H1 (cell line): ENCODE measurements at regions not wholly inside any gene's neighbourhood (a gene's known extent, or its start where the extent isn't known, plus 50 kb on each side); places are given as distances from the start of the nearest gene placed in this dataset.

Source experiments
- CTCF ChIA-PET: fragments of 300-600 bp; sonication (Branson Sonifier 250); formaldehyde crosslinking; loops from one replicate; lab custom pipeline; 2021; ENCODE audit not compliant: partially characterized antibody; lab: Charles Lee
- POLR2A ChIA-PET: fragments of 300-600 bp; sonication (Branson Sonifier 250); formaldehyde crosslinking; loops from one replicate; lab custom pipeline; 2021; ENCODE audit warnings: inconsistent platforms; ENCODE audit not compliant: partially characterized antibody; lab: Charles Lee
- DNase-seq, 2 experiments: peaks; one replicate each; pipeline versions ENCODE4 v3.0.0 to v3.0.0-alpha.2; 2010 to 2022; ENCODE audit warnings: low spot score in 2 of 2, low read depth in 1 of 2, mixed read lengths in 1 of 2
- FAIRE-seq: peaks from 2 replicates; lab custom pipeline; 2011; peaks lifted over from hg19 to GRCh38; lab: Jason Lieb, UNC
- H2AFZ ChIP-seq: 2 replicates; pipeline ENCODE4 v1.8.1; 2012; ENCODE audit warnings: low read length, inconsistent platforms
- H2AK5ac ChIP-seq: 2 replicates; pipeline ENCODE4 v1.6.1; 2013; ENCODE audit warnings: low read depth, low read length
- H2BK120ac ChIP-seq: replicated peaks from 2 replicates; pipeline ENCODE3; 2013; ENCODE audit warnings: low read depth, low read length, inconsistent platforms
- H2BK12ac ChIP-seq: 2 replicates; pipeline ENCODE4 v1.6.1; 2013; ENCODE audit warnings: low read depth, low read length
- H2BK15ac ChIP-seq: 2 replicates; pipeline ENCODE4 v1.6.1; 2013; ENCODE audit warnings: low read length
- H2BK20ac ChIP-seq: 2 replicates; pipeline ENCODE4 v1.6.1; 2013; ENCODE audit warnings: low read length
- H2BK5ac ChIP-seq: 2 replicates; pipeline ENCODE4 v1.6.1; 2013; ENCODE audit warnings: low read depth, low read length
- H3K14ac ChIP-seq: 2 replicates; pipeline ENCODE4 v1.6.1; 2013; ENCODE audit warnings: inconsistent platforms; ENCODE audit not compliant: insufficient read length
- H3K18ac ChIP-seq: 2 replicates; pipeline ENCODE4 v1.6.1; 2013; ENCODE audit warnings: low read length; ENCODE audit errors: extremely low read depth
- H3K23ac ChIP-seq: 2 replicates; pipeline ENCODE4 v1.6.1; 2013; ENCODE audit warnings: inconsistent platforms; ENCODE audit not compliant: insufficient read length
- H3K23me2 ChIP-seq: 2 replicates; pipeline ENCODE4 v1.6.1; 2013; ENCODE audit warnings: low read depth, low read length
- H3K27ac ChIP-seq: 2 replicates; pipeline ENCODE4 v1.6.1; 2011; ENCODE audit warnings: low read depth, low read length, inconsistent platforms
- H3K27me3 ChIP-seq, 4 experiments: replicated peaks in 1 of 4; 1 replicate in 1 of 4; 2 replicates in 3 of 4; pipeline versions ENCODE4 v1.6.1 to v1.8.1; 2011 to 2013; ENCODE audit warnings: low read length in 3 of 4, mild to moderate bottlenecking in 3 of 4, inconsistent platforms in 2 of 4, mixed read lengths in 2 of 4, moderate library complexity in 1 of 4; ENCODE audit not compliant: control insufficient read depth in 3 of 4, insufficient read depth in 3 of 4; ENCODE audit errors: extremely low read depth in 1 of 4
- H3K36me3 ChIP-seq, 4 experiments: 2 replicates each; pipeline versions ENCODE4 v1.6.1 to v1.8.1; 2011 to 2013; ENCODE audit warnings: mild to moderate bottlenecking in 4 of 4, low read length in 3 of 4, moderate library complexity in 2 of 4, control low read depth in 1 of 4, inconsistent platforms in 1 of 4; ENCODE audit not compliant: insufficient read depth in 4 of 4, control insufficient read depth in 2 of 4
- H3K4ac ChIP-seq: replicated peaks from 2 replicates; pipeline ENCODE3; 2013; ENCODE audit warnings: low read length, low read depth, mixed read lengths, inconsistent platforms; ENCODE audit not compliant: insufficient read length
- H3K4me1 ChIP-seq, 4 experiments: replicated peaks in 1 of 4; 1 replicate in 1 of 4; 2 replicates in 3 of 4; pipeline versions ENCODE4 v1.6.1 to v1.8.1; 2011 to 2013; ENCODE audit warnings: low read length in 3 of 4, inconsistent platforms in 2 of 4, mixed read lengths in 1 of 4; ENCODE audit not compliant: insufficient read depth in 4 of 4, control insufficient read depth in 3 of 4
- H3K4me2 ChIP-seq, 2 experiments: 2 replicates each; pipeline versions ENCODE4 v1.6.1 to v1.8.1; 2011 to 2013; ENCODE audit warnings: low read depth in 2 of 2, low read length in 2 of 2, control low read depth in 1 of 2, inconsistent platforms in 1 of 2, mild to moderate bottlenecking in 1 of 2; ENCODE audit not compliant: insufficient read depth in 1 of 2
- H3K4me3 ChIP-seq, 4 experiments: fragments of 200-600, 300-600 bp in 1 of 4; sonication (generic), shearing (Covaris generic), sonication (Bioruptor Twin) in 1 of 4; 2 replicates each; pipeline versions ENCODE4 v1.5.1 to v1.8.1; 2011 to 2016; ENCODE audit warnings: low read length in 4 of 4, low read depth in 3 of 4, control low read depth in 2 of 4, inconsistent platforms in 2 of 4, mild to moderate bottlenecking in 2 of 4, mixed read lengths in 1 of 4, moderate library complexity in 1 of 4; ENCODE audit not compliant: insufficient read depth in 2 of 4; ENCODE audit errors: extremely low read depth in 1 of 4
- H3K56ac ChIP-seq: replicated peaks from 2 replicates; pipeline ENCODE3; 2013; ENCODE audit warnings: low read depth, mild to moderate bottlenecking, mixed read lengths, low read length, inconsistent platforms; ENCODE audit not compliant: insufficient read length
- H3K79me1 ChIP-seq: 2 replicates; pipeline ENCODE4 v1.6.1; 2013; ENCODE audit warnings: low read depth, low read length, control low read depth
- H3K79me2 ChIP-seq, 2 experiments: 2 replicates each; pipeline versions ENCODE4 v1.6.1 to v1.8.1; 2012 to 2013; ENCODE audit warnings: low read length in 2 of 2, mild to moderate bottlenecking in 2 of 2, inconsistent platforms in 1 of 2; ENCODE audit not compliant: insufficient read depth in 2 of 2, control insufficient read depth in 1 of 2
- H3K9ac ChIP-seq, 4 experiments: replicated peaks in 1 of 4; 1 replicate in 1 of 4; 2 replicates in 3 of 4; pipeline versions ENCODE4 v1.6.1 to v1.8.1; 2011 to 2013; ENCODE audit warnings: low read depth in 3 of 4, low read length in 3 of 4, control low read depth in 2 of 4, mild to moderate bottlenecking in 2 of 4, moderate library complexity in 2 of 4, inconsistent platforms in 1 of 4; ENCODE audit errors: extremely low read depth in 1 of 4
- H3K9me3 ChIP-seq, 2 experiments: 2 replicates each; pipeline versions ENCODE4 v1.6.1 to v1.8.1; 2012 to 2013; ENCODE audit warnings: mild to moderate bottlenecking in 2 of 2, moderate library complexity in 2 of 2, control low read depth in 1 of 2, inconsistent platforms in 1 of 2, low read depth in 1 of 2, low read length in 1 of 2, mixed read lengths in 1 of 2; ENCODE audit not compliant: insufficient read depth in 2 of 2
- H4K20me1 ChIP-seq, 2 experiments: replicated peaks in 1 of 2; 2 replicates each; pipeline versions ENCODE3 to v1.8.1; 2011 to 2013; ENCODE audit warnings: inconsistent platforms in 2 of 2, low read length in 2 of 2, mild to moderate bottlenecking in 1 of 2; ENCODE audit not compliant: insufficient read depth in 2 of 2, control insufficient read depth in 1 of 2
- H4K5ac ChIP-seq: 2 replicates; pipeline ENCODE4 v1.6.1; 2013; ENCODE audit warnings: low read length, low read depth, mixed read lengths, inconsistent platforms; ENCODE audit not compliant: insufficient read length
- H4K8ac ChIP-seq: 2 replicates; pipeline ENCODE4 v1.8.0; 2013; ENCODE audit warnings: mild to moderate bottlenecking, moderate library complexity, low read length, inconsistent platforms; ENCODE audit not compliant: insufficient read depth; ENCODE audit errors: extremely low read depth
- H4K91ac ChIP-seq: replicated peaks from 2 replicates; pipeline ENCODE3; 2013; ENCODE audit warnings: low read length, mixed read lengths, inconsistent platforms; ENCODE audit not compliant: insufficient read length
- ATF3 ChIP-seq: IDR thresholded peaks from 2 replicates; pipeline ENCODE4 v1.6.1; 2011; ENCODE audit warnings: low read depth, mild to moderate bottlenecking, low read length; ENCODE audit not compliant: insufficient read depth
- BCL11A ChIP-seq, 2 experiments: IDR thresholded peaks; one replicate each; pipeline ENCODE4 v1.6.1; 2011; ENCODE audit warnings: low read depth in 2 of 2, low read length in 2 of 2, mild to moderate bottlenecking in 2 of 2
- CREB1 ChIP-seq: IDR thresholded peaks from 2 replicates; pipeline ENCODE4 v1.6.1; 2012; ENCODE audit warnings: inconsistent platforms
- EZH2 ChIP-seq: fragments of 200-600 bp; sonication (generic); IDR thresholded peaks from 2 replicates; pipeline ENCODE4 v1.7.1; 2012; ENCODE audit warnings: low read depth, mild to moderate bottlenecking, moderate library complexity, low read length, inconsistent platforms; ENCODE audit not compliant: severe bottlenecking
- JUN ChIP-seq: IDR thresholded peaks from 2 replicates; pipeline ENCODE4 v1.6.1; 2011; ENCODE audit warnings: low read depth, mild to moderate bottlenecking, improper control_type of control experiment, low read length
- MAFK ChIP-seq: IDR thresholded peaks from 2 replicates; pipeline ENCODE4 v1.6.1; 2012; ENCODE audit warnings: low read depth, mild to moderate bottlenecking, improper control_type of control experiment, low read length
- MAX ChIP-seq: IDR thresholded peaks from 2 replicates; pipeline ENCODE4 v1.6.1; 2012; ENCODE audit warnings: inconsistent platforms
- NRF1 ChIP-seq: IDR thresholded peaks from 2 replicates; pipeline ENCODE4 v1.6.1; 2011; ENCODE audit warnings: mild to moderate bottlenecking, low read depth, low read length, improper control_type of control experiment
- PHF8 ChIP-seq: fragments of 200-600 bp; sonication (generic); conservative IDR thresholded peaks from 2 replicates; pipeline ENCODE4 v1.7.1; 2012; ENCODE audit warnings: low read depth, mild to moderate bottlenecking, inconsistent platforms, low read length, moderate library complexity
- RAD21 ChIP-seq, 2 experiments: IDR thresholded peaks in 1 of 2; conservative IDR thresholded peaks in 1 of 2; 2 replicates each; pipeline ENCODE4 v1.6.1; 2011; ENCODE audit warnings: low read depth in 2 of 2, low read length in 2 of 2, improper control_type of control experiment in 1 of 2, inconsistent platforms in 1 of 2, mild to moderate bottlenecking in 1 of 2, moderate library complexity in 1 of 2
- SP1 ChIP-seq: IDR thresholded peaks from 2 replicates; pipeline ENCODE4 v1.6.1; 2011; ENCODE audit warnings: low read depth, low read length
- SUZ12 ChIP-seq: fragments of 200-600 bp; sonication (generic); IDR thresholded peaks from 2 replicates; pipeline ENCODE4 v1.6.1; 2012; ENCODE audit warnings: mild to moderate bottlenecking, inconsistent platforms, low read length, moderate library complexity, mixed read lengths
- TBP ChIP-seq: IDR thresholded peaks from 2 replicates; pipeline ENCODE4 v1.6.1; 2011; ENCODE audit warnings: low read depth, low read length, improper control_type of control experiment
- USF2 ChIP-seq: IDR thresholded peaks from 2 replicates; pipeline ENCODE4 v1.6.1; 2011; ENCODE audit warnings: low read length, improper control_type of control experiment

GRCh38 chr9:115815786-115816185, 337.8 kb upstream of the PAPPA start:
- DNase-seq, result no peak
- Histone ChIP-seq H2BK15ac (no peak overlapping the region), H3K4me2 (no peak overlapping the region), H2BK20ac (no peak overlapping the region), H3K79me2 (no peaks in the 10 kb centered on the region), H3K23ac (no peak overlapping the region), H3K4me1 (no peaks in the 10 kb centered on the region), H3K9me3 (no peaks in the 10 kb centered on the region), H4K8ac (no peak overlapping the region), H3K27me3 (no peaks in the 10 kb centered on the region), H3K23me2 (no peaks in the 10 kb centered on the region; the same call in 1 of the 2 replicates), H3K79me1 (no peaks in the 10 kb centered on the region), H3K36me3 (no peaks in the 10 kb centered on the region), H4K5ac (no peak overlapping the region), H3K9ac (no peak overlapping the region), H2BK120ac (no peak overlapping the region), H3K56ac (no peak overlapping the region), H3K4me3 (no peak overlapping the region), H3K18ac (no peak overlapping the region)
- CTCF ChIA-PET, result interaction anchor here (1.8 kb wide), 1 partner anchor 18 kb away, joined by 3 read pairs; no protein-coding TSS in a partner anchor
- TF ChIP-seq SP1 (no peak), BCL11A (IDR thresholded peaks at IDR 0.05; ENCODE audit: low read depth in 2 of 2, low read length in 2 of 2) (no peak), NRF1 (no peak), CREB1 (no peak), ATF3 (no peak), PHF8 (no peak), JUN (no peak), MAFK (no peak), MAX (no peak), TBP (no peak), SUZ12 (no peak), RAD21 (IDR thresholded peaks at IDR 0.05 in 1 of 2, conservative IDR thresholded peaks at IDR 0.05 in 1 of 2; ENCODE audit: low read depth in 2 of 2, low read length in 2 of 2) (no peak), EZH2 (no peak), USF2 (no peak)
- TF ChIP-seq, all 59 proteins: peak for 0
- no peaks in the 10 kb centered on the region for H4K20me1 ChIP-seq
- no peak overlapping the region for H2AK5ac ChIP-seq
- H3K27ac ChIP-seq, result no peak overlapping the region
- H2BK12ac ChIP-seq, result no peak overlapping the region
- no peak overlapping the region for H3K14ac ChIP-seq
- POLR2A ChIA-PET, result no interaction called here
- H2BK5ac ChIP-seq, result no peak overlapping the region
- no peak overlapping the region for H4K91ac ChIP-seq
- H3K4ac ChIP-seq, result no peak overlapping the region
- no peak for FAIRE-seq
- no peak overlapping the region for H2AFZ ChIP-seq
